GM19372 (cell line): ENCODE measurements at regions not wholly inside any gene's neighbourhood (a gene's known extent, or its start where the extent isn't known, plus 50 kb on each side); places are given as distances from the start of the nearest gene placed in this dataset.

ENCODE experiments used
- ATAC-seq: cut with Tn5 transposase; IDR thresholded peaks from one replicate; pipeline ENCODE4 v1.9.1; 2021; ENCODE audit warnings: mild to moderate bottlenecking, low read depth, moderate library complexity; ENCODE audit not compliant: unreplicated experiment

GRCh38 chr11:39304586-39304985 lies 2154.9 kb downstream of the LRRC4C start:
- ATAC-seq: no peak

GRCh38 chr11:39294648-39295047 lies 2164.8 kb downstream of the LRRC4C start:
- ATAC-seq: no peak

- no peak for ATAC-seq
These were observed 2171.4 kb downstream of the LRRC4C start for GRCh38 chr11:39288011-39288410.

- ATAC-seq: no peak
These were observed 2191.2 kb downstream of the LRRC4C start for GRCh38 chr11:39268176-39268690.

- no peak for ATAC-seq
These were observed 2203.8 kb downstream of the LRRC4C start for GRCh38 chr11:39255648-39256047.

- ATAC-seq: no peak
These were observed 2209.7 kb downstream of the LRRC4C start for GRCh38 chr11:39249566-39250365.

GRCh38 chr11:39247570-39248137 lies 2211.8 kb downstream of the LRRC4C start:
- ATAC-seq: no peak

- ATAC-seq: no peak
These were observed 2219.9 kb downstream of the LRRC4C start for GRCh38 chr11:39239553-39239952.

- no peak for ATAC-seq
These were observed 2222.5 kb downstream of the LRRC4C start for GRCh38 chr11:39236916-39237315.

GRCh38 chr11:39221550-39222138 lies 2237.8 kb downstream of the LRRC4C start:
- no peak for ATAC-seq

GRCh38 chr11:39220501-39221230 lies 2238.8 kb downstream of the LRRC4C start:
- no peak for ATAC-seq

GRCh38 chr11:39220069-39220468 lies 2239.4 kb downstream of the LRRC4C start:
- no peak for ATAC-seq

GRCh38 chr11:39209981-39210380 lies 2249.5 kb downstream of the LRRC4C start:
- ATAC-seq: no peak

GRCh38 chr11:39205236-39205995 lies 2254.0 kb downstream of the LRRC4C start:
- ATAC-seq: no peak

- ATAC-seq: no peak
These were observed 2266.8 kb downstream of the LRRC4C start for GRCh38 chr11:39192671-39193070.

- no peak for ATAC-seq
These were observed 2268.7 kb downstream of the LRRC4C start for GRCh38 chr11:39190751-39191150.

- no peak for ATAC-seq
These were observed 2281.8 kb downstream of the LRRC4C start for GRCh38 chr11:39177678-39178077.

- ATAC-seq: no peak
These were observed 2284.5 kb downstream of the LRRC4C start for GRCh38 chr11:39174965-39175364.

GRCh38 chr11:39174196-39174595 lies 2285.3 kb downstream of the LRRC4C start:
- no peak for ATAC-seq

GRCh38 chr11:39165021-39165420 lies 2294.4 kb downstream of the LRRC4C start:
- ATAC-seq: no peak
